A549 (cell line): ENCODE measurements at regions not wholly inside any gene's neighbourhood (a gene's known extent, or its start where the extent isn't known, plus 50 kb on each side); places are given as distances from the start of the nearest gene placed in this dataset.

Experiments
- ATAC-seq, 2 experiments: fragments of 200-7000 bp in 1 of 2; fragments of >200 bp in 1 of 2; cut with Nextera tagmentation in 1 of 2; cut with Tn5 transposase in 1 of 2; 3 replicates each; pipeline versions ENCODE4 v1.8.0 to v1.9.1; 2018 to 2020; ENCODE audit warnings: mild to moderate bottlenecking in 1 of 2, moderate library complexity in 1 of 2
- CTCF ChIA-PET: fragments of 300-600 bp; sonication (Branson Sonifier 250); formaldehyde crosslinking; extraction: SDS; loops from one replicate; lab custom pipeline; 2021; ENCODE audit warnings: antibody characterized with exemption, inconsistent platforms; lab: Yijun Ruan, JAX
- POLR2A ChIA-PET: fragments of 350-600 bp; formaldehyde crosslinking; extraction: SDS; loops from one replicate; lab custom pipeline; 2021; ENCODE audit warnings: antibody characterized with exemption, inconsistent platforms; lab: Yijun Ruan, JAX
- DNase-seq, 2 experiments: peaks; one replicate each; pipeline versions ENCODE4 v3.0.0 to v3.0.0-alpha.2; 2011 to 2016; ENCODE audit warnings: low read depth in 1 of 2, low spot score in 1 of 2
- FAIRE-seq: peaks from 2 replicates; lab custom pipeline; 2011; peaks lifted over from hg19 to GRCh38; lab: Jason Lieb, UNC
- H3K27ac ChIP-seq, 2 experiments: fragments of >200 bp; sonication (Bioruptor Twin); formaldehyde crosslinking; 3 replicates each; pipeline ENCODE4 v1.5.1; 2016 to 2017
- H3K4me1 ChIP-seq: fragments of >200 bp; sonication (Bioruptor Twin); formaldehyde crosslinking; 3 replicates; pipeline ENCODE4 v1.6.1; 2016
- H3K4me2 ChIP-seq: fragments of >200 bp; sonication (Bioruptor Twin); formaldehyde crosslinking; 3 replicates; pipeline ENCODE4 v1.6.1; 2016
- H3K4me3 ChIP-seq: fragments of >200 bp; sonication (Bioruptor Twin); formaldehyde crosslinking; 3 replicates; pipeline ENCODE4 v1.5.1; 2016
- H3K9me3 ChIP-seq: fragments of >200 bp; sonication (Bioruptor Twin); formaldehyde crosslinking; 3 replicates; pipeline ENCODE4 v1.6.1; 2016
- CBX2 ChIP-seq: fragments of 200-600 bp; sonication (generic); IDR thresholded peaks from 2 replicates; pipeline ENCODE4 v1.6.1; 2016; ENCODE audit warnings: low read depth, mild to moderate bottlenecking, borderline replicate concordance
- CHD2 ChIP-seq: fragments of 150-350 bp; IDR thresholded peaks from 2 replicates; pipeline ENCODE4 v1.6.1; 2014; ENCODE audit warnings: low read length; ENCODE audit not compliant: partially characterized antibody
- FOSB ChIP-seq: fragments of 250-450 bp; sonication (Bioruptor Pico); IDR thresholded peaks from 2 replicates; pipeline ENCODE4 v1.5.0; 2020; ENCODE audit warnings: mild to moderate bottlenecking, moderate library complexity
- HDAC2 ChIP-seq: fragments of 200-600 bp; sonication (generic); IDR thresholded peaks from 2 replicates; pipeline ENCODE4 v1.6.1; 2016
- HOXA7 ChIP-seq: fragments of 250-450 bp; sonication (Bioruptor Pico); IDR thresholded peaks from 2 replicates; pipeline ENCODE4 v1.5.0; 2020; ENCODE audit warnings: mild to moderate bottlenecking, moderate library complexity
- JUNB ChIP-seq: fragments of >200 bp; sonication (Bioruptor Twin); formaldehyde crosslinking; IDR thresholded peaks from 2 replicates; pipeline ENCODE4 v1.6.1; 2016
- MAFK ChIP-seq: fragments of 450-650 bp; IDR thresholded peaks from 2 replicates; pipeline ENCODE4 v1.6.1; 2014; ENCODE audit not compliant: partially characterized antibody
- MAZ ChIP-seq: fragments of 150-350 bp; IDR thresholded peaks from 2 replicates; pipeline ENCODE4 v1.6.1; 2014; ENCODE audit warnings: antibody characterized with exemption, low read depth, low read length, borderline replicate concordance
- MYC ChIP-seq: IDR thresholded peaks from 2 replicates; pipeline ENCODE4 v1.6.1; 2012; ENCODE audit warnings: mild to moderate bottlenecking, inconsistent platforms, low read length, improper control_type of control experiment, borderline replicate concordance
- NFE2L2 ChIP-seq: fragments of 150-350 bp; conservative IDR thresholded peaks from 2 replicates; pipeline ENCODE4 v1.6.1; 2014; ENCODE audit warnings: low read length
- NR3C1 ChIP-seq: fragments of >200 bp; sonication (Bioruptor Twin); formaldehyde crosslinking; IDR thresholded peaks from 3 replicates; pipeline ENCODE4 v1.6.1; 2017
- PHF8 ChIP-seq: fragments of 200-600 bp; sonication (generic); IDR thresholded peaks from 2 replicates; pipeline ENCODE4 v1.6.1; 2016; ENCODE audit warnings: low read depth, mild to moderate bottlenecking, antibody characterized with exemption, moderate library complexity, borderline replicate concordance
- POLR2A ChIP-seq: IDR thresholded peaks from 2 replicates; pipeline ENCODE4 v1.6.1; 2012; ENCODE audit warnings: mild to moderate bottlenecking, low read length
- RAD21 ChIP-seq, 2 experiments: fragments of >200 bp in 1 of 2; sonication (Bioruptor Twin) in 1 of 2; formaldehyde crosslinking in 1 of 2; IDR thresholded peaks in 1 of 2; conservative IDR thresholded peaks in 1 of 2; 2 replicates in 1 of 2; 3 replicates in 1 of 2; pipeline ENCODE4 v1.6.1; 2012 to 2018; ENCODE audit warnings: inconsistent platforms in 1 of 2
- RARB ChIP-seq: fragments of 250-450 bp; sonication (Bioruptor Pico); IDR thresholded peaks from 2 replicates; pipeline ENCODE4 v1.8.0; 2021; ENCODE audit warnings: mild to moderate bottlenecking, moderate library complexity
- RCOR1 ChIP-seq: fragments of 150-350 bp; IDR thresholded peaks from 2 replicates; pipeline ENCODE4 v1.6.1; 2014; ENCODE audit warnings: antibody characterized with exemption, low read length, low read depth
- RNF2 ChIP-seq: fragments of 200-600 bp; sonication (generic); IDR thresholded peaks from 2 replicates; pipeline ENCODE4 v1.6.1; 2016; ENCODE audit warnings: low read depth, mild to moderate bottlenecking, antibody characterized with exemption, moderate library complexity, borderline replicate concordance
- SREBF2 ChIP-seq: fragments of 450-650 bp; IDR thresholded peaks from 2 replicates; pipeline ENCODE4 v1.6.1; 2014; ENCODE audit warnings: mild to moderate bottlenecking, moderate library complexity
- TP53 ChIP-seq: fragments of 250-450 bp; sonication (Bioruptor Pico); IDR thresholded peaks from 2 replicates; pipeline ENCODE4 v1.5.0; 2021; ENCODE audit warnings: mild to moderate bottlenecking, moderate library complexity
- ZFP36 ChIP-seq: fragments of 450-650 bp; IDR thresholded peaks from 2 replicates; pipeline ENCODE4 v1.6.1; 2014; ENCODE audit warnings: borderline replicate concordance; ENCODE audit not compliant: partially characterized antibody
- ZNF302 ChIP-seq: fragments of 250-450 bp; sonication (Bioruptor Pico); IDR thresholded peaks from 2 replicates; pipeline ENCODE4 v1.9.0; 2021; ENCODE audit warnings: inconsistent platforms, mild to moderate bottlenecking, moderate library complexity
- WGBS: methylation state at CpG from one replicate; pipeline ENCODE4 v1.1.6; 2017; ENCODE audit errors: missing lambda C conversion rate; 5-methylcytosine and 5-hydroxymethylcytosine counted together
- TF ChIP-seq, protein P1 (sequence below): IDR thresholded peaks from 2 replicates; pipeline ENCODE4 v1.6.1; 2012; ENCODE audit warnings: low read depth, borderline replicate concordance
- TF ChIP-seq, protein P2 (sequence below): fragments of 150-350 bp; IDR thresholded peaks from 2 replicates; pipeline ENCODE4 v1.6.1; 2014; ENCODE audit warnings: low read depth, mild to moderate bottlenecking, low read length
- TF ChIP-seq, protein P3 (sequence below): fragments of 450-650 bp; IDR thresholded peaks from 2 replicates; pipeline ENCODE4 v1.6.1; 2014; ENCODE audit warnings: antibody characterized with exemption

DNA sequence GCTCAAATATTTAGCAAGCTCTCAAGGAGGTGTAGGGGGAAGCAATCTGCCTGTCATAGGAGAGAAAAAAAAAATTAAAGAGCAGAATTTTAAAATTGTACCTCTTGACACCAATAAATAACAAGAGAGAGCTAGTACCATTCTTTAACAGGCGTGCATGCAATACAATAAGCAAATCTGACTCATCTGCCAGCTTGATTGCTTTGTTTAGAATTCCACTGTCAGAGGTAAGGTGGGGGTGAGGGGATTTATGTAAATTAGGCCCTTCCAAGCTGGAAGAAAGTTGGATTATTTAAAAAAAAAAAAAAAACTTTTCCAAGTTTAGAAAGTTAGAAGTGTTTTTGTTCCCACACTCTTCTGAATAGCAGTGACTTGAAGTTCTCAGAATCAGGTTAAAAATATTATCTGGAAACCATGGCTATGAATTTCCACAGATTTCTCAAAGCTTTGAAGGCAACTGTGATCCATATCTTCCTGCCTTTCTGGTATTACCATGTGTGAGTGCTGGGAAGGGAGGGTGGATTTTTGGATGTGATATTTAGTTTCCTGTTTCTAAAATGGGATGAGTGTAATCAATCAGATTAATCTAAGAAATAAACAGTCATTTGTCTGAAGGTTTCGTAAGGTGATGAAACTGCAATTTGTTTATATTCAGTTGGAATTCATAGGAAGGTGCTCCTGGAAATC, 477.5 kb downstream of the TLE4 start:
- no peak for ATAC-seq
- no peak for FAIRE-seq
- WGBS, result 57% methylated on average over 2 of the region's 2 CpGs

DNA sequence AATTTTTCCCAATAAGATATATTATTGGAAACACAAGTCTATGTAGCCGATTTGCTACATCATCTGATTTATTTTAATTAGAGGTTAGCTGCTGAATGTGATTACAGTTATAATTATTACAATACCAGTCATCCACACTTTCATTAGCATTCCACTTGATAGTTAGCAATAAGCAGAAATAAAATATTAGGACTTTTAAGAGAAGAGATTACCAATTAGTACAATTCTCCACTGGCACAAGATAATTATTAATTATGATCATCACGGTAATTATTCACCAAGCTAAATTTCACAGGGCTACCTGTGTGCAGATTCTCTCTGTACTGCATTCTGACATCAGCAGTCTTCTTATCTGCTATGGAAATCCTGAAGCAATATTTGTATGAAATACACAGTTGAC, 474.7 kb downstream of the TLE4 start:
- 56% methylated on average over 2 of the region's 2 CpGs for WGBS
- TF ChIP-seq NFE2L2 (no peak), FOSB (CRISPR knock-in tag) (no peak), CBX2 (no peak), ZNF302 (CRISPR knock-in tag) (no peak), HOXA7 (CRISPR knock-in tag) (no peak), HDAC2 (no peak), JUNB (no peak), RAD21 (conservative IDR thresholded peaks at IDR 0.05 in 1 of 2, IDR thresholded peaks at IDR 0.05 in 1 of 2) (no peak), ZFP36 (no peak)
- TF ChIP-seq, protein P1, sequence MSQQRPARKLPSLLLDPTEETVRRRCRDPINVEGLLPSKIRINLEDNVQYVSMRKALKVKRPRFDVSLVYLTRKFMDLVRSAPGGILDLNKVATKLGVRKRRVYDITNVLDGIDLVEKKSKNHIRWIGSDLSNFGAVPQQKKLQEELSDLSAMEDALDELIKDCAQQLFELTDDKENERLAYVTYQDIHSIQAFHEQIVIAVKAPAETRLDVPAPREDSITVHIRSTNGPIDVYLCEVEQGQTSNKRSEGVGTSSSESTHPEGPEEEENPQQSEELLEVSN, result no peak
- TF ChIP-seq, all 56 proteins: peak for 0
- CTCF ChIA-PET, result no interaction called here
- H3K4me1 ChIP-seq, result no peaks in the 10 kb centered on the region
- DNase-seq, result no peak
- no peak for FAIRE-seq
- no peak overlapping the region for H3K4me3 ChIP-seq
- POLR2A ChIA-PET, result no interaction called here
- H3K9me3 ChIP-seq, result no peaks in the 10 kb centered on the region
- H3K27ac ChIP-seq, result no peak overlapping the region
- no peak overlapping the region for H3K4me2 ChIP-seq
- no peak for ATAC-seq

More for the DNA sequence above, 477.5 kb downstream of the TLE4 start:
- Histone ChIP-seq H3K4me1 (no peaks in the 10 kb centered on the region), H3K4me3 (no peak overlapping the region), H3K9me3 (no peaks in the 10 kb centered on the region), H3K27ac (no peak overlapping the region), H3K4me2 (no peak overlapping the region)
- POLR2A ChIA-PET, result no interaction called here
- TF ChIP-seq MAZ, result no peak
- CTCF ChIA-PET, result interaction anchor here (1.5 kb wide), 1 partner anchor 13 kb away, joined by 4 read pairs; no protein-coding TSS in a partner anchor
- no peak for DNase-seq

DNA sequence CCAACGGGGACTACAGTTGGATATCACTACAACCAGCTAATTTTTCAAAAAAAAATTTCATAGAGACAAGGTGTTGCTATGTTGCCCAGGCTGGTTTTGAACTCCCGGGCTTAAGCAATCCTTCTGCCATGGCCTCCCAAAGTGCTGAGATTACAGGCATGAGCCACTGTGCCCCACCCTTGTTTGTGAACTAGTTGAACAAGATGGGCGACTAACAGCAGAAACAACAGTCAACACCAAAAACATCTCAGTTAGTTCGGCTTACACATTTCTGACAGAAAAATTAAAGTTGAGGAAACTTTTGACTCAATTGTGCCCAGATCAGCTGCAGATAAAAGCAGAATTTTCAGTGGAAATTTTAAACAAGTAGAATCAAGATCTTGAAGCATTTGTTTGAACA, 470.1 kb downstream of the TLE4 start:
- no peak for DNase-seq
- H3K4me2 ChIP-seq, result no peak overlapping the region

DNA sequence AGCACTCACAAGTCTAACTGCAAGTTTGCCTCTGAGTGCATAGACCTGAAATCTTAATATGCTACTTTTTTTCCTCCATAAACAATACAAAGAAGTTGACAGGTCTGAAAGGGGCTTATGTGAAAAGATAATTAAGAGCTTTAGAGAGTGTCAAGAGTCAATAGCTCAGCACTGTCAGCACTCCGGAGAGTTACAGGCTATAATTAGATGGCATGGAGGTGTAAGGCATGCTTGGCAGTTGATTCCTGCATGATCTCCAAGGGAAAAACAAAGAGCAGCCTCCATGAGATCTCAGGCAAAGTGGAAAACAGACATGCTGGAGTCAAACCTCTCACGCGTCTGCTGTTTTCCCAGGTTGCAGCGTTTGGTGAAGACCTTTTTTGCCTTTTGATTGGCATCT, 468.7 kb downstream of the TLE4 start:
- no peak for FAIRE-seq
- no peak for TF ChIP-seq PHF8
- no peak for TF ChIP-seq NR3C1
- TF ChIP-seq RARB (CRISPR knock-in tag), result no peak
- TF ChIP-seq, protein P2, sequence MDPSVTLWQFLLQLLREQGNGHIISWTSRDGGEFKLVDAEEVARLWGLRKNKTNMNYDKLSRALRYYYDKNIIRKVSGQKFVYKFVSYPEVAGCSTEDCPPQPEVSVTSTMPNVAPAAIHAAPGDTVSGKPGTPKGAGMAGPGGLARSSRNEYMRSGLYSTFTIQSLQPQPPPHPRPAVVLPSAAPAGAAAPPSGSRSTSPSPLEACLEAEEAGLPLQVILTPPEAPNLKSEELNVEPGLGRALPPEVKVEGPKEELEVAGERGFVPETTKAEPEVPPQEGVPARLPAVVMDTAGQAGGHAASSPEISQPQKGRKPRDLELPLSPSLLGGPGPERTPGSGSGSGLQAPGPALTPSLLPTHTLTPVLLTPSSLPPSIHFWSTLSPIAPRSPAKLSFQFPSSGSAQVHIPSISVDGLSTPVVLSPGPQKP, result no peak
- 68% methylated on average over 4 of the region's 4 CpGs for WGBS

More for the DNA sequence above, 470.1 kb downstream of the TLE4 start:
- ChIA-PET CTCF (no interaction called here), POLR2A (no interaction called here)
- H3K27ac ChIP-seq, result no peak overlapping the region
- no peak overlapping the region for H3K4me3 ChIP-seq
- H3K4me1 ChIP-seq, result no peaks in the 10 kb centered on the region
- no peaks in the 10 kb centered on the region for H3K9me3 ChIP-seq
- TF ChIP-seq NR3C1 (no peak), SREBF2 (no peak), MYC (no peak), CBX2 (no peak), MAFK (no peak), TP53 (CRISPR knock-in tag) (no peak), RNF2 (no peak), POLR2A (no peak), CHD2 (no peak), RCOR1 (no peak)
- TF ChIP-seq, protein P1, result no peak
- TF ChIP-seq, protein P3, sequence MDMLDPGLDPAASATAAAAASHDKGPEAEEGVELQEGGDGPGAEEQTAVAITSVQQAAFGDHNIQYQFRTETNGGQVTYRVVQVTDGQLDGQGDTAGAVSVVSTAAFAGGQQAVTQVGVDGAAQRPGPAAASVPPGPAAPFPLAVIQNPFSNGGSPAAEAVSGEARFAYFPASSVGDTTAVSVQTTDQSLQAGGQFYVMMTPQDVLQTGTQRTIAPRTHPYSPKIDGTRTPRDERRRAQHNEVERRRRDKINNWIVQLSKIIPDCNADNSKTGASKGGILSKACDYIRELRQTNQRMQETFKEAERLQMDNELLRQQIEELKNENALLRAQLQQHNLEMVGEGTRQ, result no peak
- WGBS, result 54% methylated on average over 4 of the region's 4 CpGs
- FAIRE-seq (no peak), ATAC-seq (no peak)

More for the DNA sequence above, 468.7 kb downstream of the TLE4 start:
- Histone ChIP-seq H3K4me2 (no peak overlapping the region), H3K4me1 (no peaks in the 10 kb centered on the region), H3K4me3 (no peak overlapping the region), H3K9me3 (no peaks in the 10 kb centered on the region), H3K27ac (no peak overlapping the region)
- CTCF ChIA-PET, result no interaction called here
- DNase-seq (no peak), ATAC-seq (no peak)
- POLR2A ChIA-PET, result no interaction called here
